ENCODE measurements at regions not wholly inside any gene's neighbourhood (a gene's known extent, or its start where the extent isn't known, plus 50 kb on each side); places are given as distances from the start of the nearest gene placed in this dataset.

DNA sequence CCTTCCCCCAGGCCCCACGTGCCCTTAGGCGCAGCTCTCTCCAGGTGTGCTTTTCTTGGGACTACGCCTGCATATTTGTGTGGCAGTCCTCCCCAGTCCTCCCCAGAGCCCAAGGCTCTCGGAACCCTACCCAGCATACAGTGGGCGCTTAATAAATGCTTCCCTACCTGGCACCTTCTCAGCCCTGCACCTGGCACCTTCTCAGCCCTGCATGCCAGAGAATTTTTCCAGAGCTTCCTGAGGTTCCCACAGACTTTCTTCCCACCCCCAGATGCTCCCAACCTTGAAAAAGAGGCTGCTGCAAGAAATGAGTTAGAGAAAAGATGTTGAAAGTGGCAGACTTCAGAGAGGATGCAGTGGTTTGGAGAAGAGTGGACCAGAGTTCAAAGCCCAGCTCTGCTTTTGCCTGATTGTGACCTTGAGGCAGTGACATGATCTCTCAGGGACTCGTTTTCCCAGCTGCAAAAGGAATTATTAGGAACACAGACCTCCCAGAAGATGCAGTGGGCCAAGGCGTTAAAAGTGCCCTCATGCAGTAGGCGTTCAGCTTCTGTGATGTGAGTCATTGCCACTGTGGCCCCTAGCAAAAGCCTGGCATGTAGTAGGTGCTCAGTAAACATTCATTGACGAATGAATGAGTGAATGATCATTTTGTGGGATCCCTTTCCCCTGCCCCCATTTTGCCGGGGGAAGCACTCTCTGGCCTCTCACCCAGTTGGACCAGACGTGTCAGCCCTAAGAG, 167.2 kb downstream of the PHETA1 start:
- DNase-seq (ENCODE audit: extremely low read depth, low read depth): no peak

DNA sequence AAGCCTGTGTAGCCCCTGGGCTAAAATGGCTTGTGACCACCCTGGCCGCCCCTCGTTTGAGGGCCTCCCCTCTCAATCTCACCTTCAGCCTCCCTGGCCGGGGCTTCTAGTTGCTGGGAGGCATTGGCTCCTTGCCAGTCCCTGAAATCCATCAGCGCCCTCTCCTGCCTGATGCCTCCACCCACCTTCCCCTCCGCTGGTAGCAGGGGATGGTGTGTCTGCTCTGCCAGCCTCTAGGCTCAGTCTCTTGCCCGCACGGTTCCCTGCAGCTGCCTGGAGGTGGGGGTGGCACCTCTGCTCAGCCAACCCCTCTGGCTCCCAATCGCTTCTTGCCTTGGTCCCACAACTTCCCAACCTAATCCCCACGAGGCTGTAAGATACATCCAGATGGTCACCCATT, 167.9 kb downstream of the PHETA1 start:
- no peak for DNase-seq (ENCODE audit: extremely low read depth, low read depth)

DNA sequence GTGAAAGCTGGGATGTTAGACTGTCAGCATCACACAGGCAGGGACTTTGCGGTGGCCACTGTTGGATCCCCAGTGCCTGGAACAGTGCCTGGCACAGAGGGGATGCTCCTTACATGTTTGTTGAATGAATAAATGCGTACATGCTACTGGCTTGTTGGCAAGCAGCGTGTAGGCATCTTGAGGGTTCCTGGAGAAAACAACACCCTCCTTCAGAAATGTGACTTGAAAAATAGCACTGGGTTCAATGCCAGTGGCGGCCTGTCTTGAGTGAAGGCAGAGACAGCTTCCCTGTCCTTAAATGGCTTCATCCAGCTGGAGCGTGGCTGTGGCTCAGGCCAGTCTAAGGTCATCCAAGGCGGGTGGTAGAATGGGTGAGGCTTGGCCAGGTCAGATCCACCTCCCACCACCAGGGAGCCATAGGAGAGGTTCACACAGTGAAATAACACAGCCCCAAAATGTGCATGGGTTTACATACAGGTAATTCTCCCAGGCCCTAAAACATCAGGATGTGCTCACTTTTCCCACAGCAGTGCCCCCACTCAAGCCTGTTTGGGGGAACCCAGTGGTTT, 171.4 kb downstream of the PHETA1 start:
- no peak for DNase-seq (ENCODE audit: extremely low read depth, low read depth)

DNA sequence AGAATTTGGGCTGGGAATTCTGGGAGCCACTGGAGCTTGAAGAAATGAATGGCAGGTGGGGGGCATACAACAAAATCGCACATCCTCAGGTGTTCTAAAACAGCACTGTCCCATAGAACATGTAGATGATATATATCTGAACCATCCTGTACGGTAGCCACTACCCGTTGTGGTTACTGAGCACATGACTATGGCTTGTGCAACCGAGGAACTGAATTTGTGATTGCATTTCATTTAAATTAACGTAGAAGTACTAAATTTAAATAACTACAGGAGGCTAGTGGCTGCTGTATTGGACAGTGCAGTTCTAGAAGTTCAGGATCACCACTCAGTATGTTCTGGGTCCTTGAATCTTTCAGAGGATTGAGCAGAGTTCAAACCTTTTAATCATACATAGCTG, 172.4 kb downstream of the PHETA1 start:
- DNase-seq (ENCODE audit: extremely low read depth, low read depth): no peak

DNA sequence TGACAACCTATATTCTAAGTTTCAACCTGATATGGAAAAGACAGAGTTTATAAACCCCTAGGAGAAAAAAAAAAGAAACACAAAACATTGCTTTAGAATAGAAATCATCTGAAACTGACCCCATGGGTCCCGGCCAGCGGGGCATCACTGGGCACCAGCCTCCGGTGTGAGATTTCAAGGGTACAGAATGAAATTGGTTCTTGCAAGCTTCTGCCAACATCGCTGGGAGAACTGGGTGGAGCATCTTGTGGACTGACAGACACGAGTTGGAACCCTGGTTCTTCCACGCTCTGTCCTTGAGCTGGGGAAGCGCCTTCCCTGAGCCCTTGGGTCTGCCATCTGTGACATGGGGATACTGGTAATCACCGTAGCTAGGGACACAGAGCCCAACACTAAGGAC, 173.6 kb downstream of the PHETA1 start:
- DNase-seq (ENCODE audit: extremely low read depth, low read depth): no peak

DNA sequence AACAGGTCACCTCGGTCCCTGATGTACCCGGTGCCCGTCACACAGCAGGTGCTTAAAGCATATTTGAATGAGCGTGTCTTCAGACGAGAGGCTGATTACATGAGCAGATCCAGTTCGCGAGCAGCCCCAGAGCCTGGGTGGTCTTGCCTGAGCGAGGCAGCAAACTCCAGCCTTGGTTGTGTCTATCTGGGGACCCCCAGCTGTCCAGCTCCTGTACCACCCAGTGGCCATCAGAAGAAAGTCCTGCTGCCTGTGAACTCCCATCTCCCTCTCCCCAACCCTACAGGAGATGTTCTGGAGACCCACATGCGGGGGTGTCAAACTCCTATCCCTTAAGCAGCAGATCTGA, 174.2 kb downstream of the PHETA1 start:
- no peak for DNase-seq (ENCODE audit: extremely low read depth, low read depth)

DNA sequence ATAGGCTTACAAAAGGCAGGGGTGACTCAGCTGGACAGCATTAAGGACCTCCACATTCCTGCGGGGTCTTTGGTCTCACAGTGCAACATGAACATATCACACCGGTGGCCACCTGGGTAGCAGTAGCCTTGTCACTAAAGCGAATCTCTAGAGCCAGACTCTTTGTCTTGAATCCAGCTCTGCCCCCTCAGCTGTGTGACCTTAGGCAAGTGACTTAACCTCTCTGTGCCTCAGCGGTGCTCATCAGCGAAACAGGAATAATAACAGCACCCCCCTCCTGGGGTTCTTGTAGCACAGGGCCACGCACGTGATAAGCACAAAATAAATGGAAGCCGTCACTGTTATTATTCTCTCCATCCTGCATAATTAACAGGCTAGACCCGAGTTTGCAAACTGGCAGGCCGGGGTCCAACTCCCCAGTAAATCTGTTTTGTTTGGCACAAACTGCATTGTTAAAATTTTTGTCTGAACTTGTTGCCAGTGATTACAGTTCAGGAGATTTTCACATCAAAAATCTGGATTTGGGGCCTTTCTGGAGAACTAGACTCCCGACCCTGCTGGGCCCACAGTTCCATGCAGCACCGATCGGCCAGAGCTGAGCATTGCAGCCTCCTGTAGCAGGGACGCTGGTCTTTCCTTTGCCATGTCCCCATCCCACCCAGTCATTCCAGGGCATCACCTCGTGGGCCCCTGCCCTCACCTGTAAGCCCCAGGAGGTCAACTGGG, 174.8 kb downstream of the PHETA1 start:
- DNase-seq (ENCODE audit: extremely low read depth, low read depth): no peak

DNA sequence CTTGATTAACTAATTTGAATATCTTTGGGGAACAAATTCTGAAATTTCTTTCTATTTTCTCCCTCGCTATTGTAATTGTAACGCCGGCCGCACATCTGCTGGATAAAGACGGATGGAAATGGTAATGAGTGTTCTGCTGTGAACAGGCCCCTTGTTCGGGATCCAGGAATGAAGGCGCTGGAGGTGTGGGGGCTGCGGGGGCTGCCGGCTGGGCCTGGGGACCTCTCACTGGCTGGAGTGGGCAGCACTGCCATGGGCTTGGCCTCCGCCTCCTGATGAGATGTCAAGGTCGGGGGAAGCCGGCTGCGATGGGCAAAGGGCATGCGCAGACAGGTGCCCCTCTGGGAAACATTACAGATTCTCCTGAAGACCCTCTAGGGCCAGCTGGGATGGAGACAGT, 175.4 kb downstream of the PHETA1 start:
- no peak for DNase-seq (ENCODE audit: extremely low read depth, low read depth)

DNA sequence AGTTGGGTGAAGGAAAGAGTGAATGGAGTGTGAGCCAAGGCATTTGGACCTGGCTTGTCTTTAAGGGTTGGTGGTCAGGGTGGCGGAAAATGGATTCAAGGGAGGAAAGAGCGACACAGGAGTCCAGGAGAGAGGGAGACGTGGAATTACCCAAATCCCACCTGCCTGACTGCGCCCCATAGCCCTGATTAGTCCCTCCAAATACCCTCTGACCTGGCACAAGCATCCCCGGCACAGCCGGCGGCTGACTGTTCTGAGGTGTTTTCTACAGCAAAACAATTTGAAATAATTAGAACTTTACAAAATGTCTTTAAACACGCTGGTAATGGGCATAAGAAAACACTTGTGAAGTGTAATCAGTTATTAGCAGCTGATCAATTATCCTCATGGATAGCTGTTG, 175.8 kb downstream of the PHETA1 start:
- no peak for DNase-seq (ENCODE audit: extremely low read depth, low read depth)

DNA sequence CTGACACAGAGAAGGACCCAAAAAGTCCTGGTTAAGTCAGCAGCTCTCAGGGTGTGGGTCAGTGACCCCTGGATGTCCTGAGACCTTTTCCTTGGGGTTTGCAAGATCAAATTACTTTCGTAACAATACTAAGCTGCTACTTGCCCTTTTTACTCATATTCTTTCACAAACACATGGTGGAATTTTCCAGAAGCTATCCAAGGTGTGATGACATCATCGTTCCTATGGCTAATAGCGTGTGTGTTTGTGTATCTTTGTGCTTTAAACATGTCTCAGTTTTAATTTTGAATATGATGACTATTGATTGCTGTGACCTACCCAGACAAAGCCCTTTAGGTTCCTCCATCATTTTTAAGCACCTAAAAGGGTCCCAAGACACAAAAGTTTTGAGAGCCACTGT, 176.2 kb downstream of the PHETA1 start:
- DNase-seq (ENCODE audit: extremely low read depth, low read depth): no peak

DNA sequence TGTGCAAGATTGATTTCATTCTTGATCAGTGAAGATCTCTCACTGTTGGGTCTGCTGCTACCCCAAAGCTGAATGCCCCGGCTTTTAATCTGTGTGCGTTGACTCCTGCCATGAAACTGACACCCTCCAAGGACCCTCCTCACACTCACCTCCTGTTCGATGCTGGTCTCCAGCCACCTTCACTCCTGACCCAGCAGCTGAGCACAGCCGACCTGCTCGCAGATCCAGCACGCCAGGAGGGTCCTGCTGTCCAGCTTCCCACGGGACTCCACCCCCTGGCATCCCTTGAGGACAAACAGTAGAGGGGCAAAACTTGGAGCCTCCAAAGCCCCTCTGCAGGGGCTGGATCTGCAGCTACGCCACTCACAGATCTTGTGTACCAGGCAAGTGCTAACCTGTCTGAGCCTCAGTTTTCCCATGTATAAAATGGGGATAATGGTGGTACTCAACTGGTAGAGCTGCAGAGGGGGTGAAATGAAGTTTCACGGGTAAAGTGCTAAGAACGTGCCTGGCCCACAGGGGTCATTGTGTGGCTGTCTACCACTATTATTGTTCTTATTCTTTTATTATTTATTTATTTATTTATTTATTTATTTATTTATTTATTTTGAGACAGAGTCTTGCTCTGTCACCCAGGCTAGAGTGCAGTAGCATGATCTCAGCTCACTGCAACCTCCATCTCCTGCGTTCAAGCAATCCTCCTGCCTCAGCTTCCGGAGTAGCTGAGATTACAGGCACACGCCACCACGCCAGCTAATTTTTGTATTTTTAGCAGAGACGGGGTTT, 178.0 kb downstream of the PHETA1 start:
- DNase-seq (ENCODE audit: extremely low read depth, low read depth): no peak

DNA sequence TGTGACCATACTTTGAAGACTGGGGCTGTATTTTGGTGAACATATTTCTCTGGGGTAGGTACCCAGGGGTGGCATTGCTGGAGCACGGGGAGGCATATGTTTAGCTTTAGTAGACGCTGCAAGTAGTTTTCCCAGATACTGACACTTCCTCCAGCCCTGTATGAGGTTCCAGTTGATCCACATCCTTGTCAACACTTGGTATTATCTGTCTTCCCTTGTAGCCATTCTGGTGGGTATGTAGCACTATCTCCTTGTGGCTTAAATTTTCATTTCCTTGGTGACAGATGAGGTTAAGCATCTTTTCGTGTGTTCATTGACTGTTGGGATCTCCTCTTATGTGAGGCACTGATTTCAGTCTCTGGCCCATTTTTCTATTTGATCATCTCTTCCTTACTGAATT, 179.1 kb downstream of the PHETA1 start:
- no peak for DNase-seq (ENCODE audit: extremely low read depth, low read depth)

DNA sequence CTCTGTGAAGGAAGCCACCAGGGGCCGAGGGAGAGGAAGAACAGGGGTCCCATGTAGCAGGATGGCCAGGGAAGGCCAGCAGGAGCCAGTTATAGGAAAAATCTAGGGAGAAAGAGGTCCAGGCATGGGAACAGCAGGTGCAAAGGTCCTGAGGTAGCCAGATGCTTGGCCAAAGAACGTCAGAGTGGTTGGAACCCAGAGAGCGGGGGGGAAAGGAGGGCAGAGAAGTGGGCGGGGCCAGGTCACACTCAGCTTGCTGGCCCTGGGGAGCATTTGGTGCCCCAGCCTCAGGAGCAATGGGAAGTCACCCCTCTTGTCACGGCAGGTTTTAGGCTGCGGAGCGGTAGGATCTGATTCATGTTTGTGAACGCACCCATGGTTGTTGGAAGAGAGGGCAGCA, 180.5 kb downstream of the PHETA1 start:
- DNase-seq (ENCODE audit: extremely low read depth, low read depth): no peak

DNA sequence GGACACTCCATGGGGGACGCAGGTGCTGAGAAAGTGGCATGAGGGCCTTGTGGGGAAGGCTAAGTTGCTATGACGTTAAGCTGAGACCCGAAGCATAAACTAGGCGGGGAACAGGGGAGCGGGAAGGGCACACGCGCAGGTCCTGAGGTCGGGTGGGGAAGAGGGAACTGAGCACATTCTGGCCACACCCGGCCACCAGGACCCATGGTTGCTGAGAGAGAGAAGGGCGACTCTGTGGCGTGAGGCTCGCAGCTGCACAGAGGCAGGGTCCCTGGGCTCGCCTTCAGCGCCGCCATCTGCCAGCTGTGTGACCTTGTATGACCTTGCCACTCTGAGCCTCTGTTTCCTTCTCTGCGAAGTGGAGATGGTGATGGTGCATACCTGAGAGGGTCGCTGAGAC, 182.5 kb downstream of the PHETA1 start:
- no peak for DNase-seq (ENCODE audit: extremely low read depth, low read depth)

DNA sequence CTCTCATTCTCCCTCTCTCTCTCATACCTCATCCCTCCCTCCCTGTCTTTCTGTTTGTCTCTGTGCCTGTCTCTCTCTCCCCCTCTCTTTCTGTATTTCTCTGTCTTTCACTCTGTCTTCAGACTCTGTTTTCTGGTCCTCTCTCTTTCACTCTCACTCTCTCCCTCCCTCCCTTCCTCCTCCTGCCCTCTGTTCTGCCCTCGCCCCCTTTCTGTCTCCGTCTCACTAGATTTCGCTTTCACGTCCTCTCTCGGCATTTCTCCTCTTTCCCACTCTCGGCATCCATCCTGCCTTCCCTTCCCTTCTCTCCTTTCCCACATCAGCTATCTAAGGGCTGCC, 183.0 kb downstream of the PHETA1 start:
- no peak for DNase-seq (ENCODE audit: extremely low read depth, low read depth)

DNA sequence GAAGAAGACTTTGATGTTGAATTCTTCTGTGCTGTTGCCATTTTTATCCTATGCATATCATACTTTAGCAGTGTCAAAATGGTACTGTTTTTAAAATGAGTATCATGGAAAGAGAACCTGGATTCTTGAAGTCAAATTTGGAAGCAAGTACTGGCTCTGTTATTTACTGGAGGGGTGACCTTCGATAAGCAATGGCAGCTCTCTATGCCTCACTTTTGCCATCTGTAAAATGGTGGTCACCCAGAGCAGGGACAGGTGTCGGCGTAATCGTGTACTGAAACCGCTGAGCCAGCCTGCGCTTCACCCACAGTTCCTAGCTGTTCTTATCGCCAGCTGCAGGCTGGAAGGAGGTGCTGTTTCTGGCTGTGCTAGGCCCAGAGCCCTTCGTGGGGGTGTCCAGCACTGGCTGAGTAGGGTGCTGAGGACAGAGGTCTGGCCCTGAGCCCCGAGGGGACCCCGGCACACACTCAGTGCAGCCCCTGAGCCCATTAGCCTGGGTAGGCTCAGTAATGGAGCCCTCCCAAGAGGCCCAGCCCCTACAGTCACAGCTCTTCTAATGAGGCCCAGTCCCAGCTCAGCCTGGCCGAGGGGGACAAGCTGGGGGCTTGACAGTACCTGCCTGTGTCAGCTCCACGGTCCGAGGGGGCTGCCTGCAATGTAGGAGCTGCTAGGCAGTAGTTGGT, 183.5 kb downstream of the PHETA1 start:
- no peak for DNase-seq (ENCODE audit: extremely low read depth, low read depth)

DNA sequence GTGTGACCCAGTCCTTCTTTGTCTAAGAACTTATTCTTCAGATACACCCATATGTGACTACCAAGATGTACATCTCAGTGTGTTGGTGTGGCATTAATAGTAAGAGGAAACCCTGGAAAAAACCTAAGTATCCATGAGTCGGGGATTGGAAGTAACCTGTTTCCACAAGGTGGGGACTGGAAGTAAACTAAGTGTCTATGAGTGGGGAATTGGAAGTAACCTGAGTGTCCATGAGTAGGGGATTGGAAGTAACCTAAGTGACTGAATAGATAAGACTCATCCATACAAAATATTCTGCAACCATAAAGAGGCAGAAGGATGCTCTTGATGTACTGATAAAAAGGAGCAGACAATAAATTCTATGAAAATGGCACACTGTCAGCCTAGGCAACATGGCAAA, 184.7 kb downstream of the PHETA1 start:
- no peak for DNase-seq (ENCODE audit: extremely low read depth, low read depth)

DNA sequence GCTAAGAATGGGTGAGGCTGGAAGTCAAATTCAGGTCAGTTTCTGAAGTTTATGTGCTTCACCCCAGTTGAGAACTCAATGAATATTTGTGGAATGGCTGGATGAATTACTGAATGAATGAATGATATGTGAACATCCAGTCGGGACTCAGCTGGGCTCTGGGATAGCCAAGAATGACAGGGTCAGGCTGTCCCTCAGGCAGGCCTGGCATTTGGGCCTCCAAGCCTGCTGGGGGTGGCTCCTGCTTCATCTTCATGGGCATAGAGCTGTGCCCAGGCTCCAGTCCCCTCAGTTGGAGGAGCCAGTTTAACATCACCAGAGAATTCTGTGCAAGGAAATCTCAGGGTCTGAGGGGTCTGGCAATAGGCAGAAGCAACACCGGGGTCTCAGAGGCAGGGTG, 185.8 kb downstream of the PHETA1 start:
- no peak for DNase-seq (ENCODE audit: extremely low read depth, low read depth)

DNA sequence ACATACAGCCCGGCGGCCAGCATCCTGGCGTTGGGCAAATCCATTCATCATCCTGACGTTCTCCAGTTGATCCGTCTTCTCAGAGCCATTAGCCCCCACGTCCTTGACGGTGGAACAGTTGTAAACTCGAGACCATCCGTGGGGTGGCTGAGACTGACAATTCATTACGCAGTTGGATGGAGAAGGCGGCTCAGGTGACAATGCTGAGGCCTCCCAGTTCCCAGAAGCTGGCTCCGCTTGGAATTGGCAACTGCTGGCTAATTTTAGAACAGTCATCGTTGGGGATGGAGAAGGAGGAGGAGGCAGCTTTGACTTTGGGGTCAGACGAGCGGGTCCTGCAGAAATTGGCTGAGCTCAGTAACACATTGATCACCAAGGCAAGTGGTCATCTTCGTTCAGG, 186.5 kb downstream of the PHETA1 start:
- DNase-seq (ENCODE audit: extremely low read depth, low read depth): no peak

DNA sequence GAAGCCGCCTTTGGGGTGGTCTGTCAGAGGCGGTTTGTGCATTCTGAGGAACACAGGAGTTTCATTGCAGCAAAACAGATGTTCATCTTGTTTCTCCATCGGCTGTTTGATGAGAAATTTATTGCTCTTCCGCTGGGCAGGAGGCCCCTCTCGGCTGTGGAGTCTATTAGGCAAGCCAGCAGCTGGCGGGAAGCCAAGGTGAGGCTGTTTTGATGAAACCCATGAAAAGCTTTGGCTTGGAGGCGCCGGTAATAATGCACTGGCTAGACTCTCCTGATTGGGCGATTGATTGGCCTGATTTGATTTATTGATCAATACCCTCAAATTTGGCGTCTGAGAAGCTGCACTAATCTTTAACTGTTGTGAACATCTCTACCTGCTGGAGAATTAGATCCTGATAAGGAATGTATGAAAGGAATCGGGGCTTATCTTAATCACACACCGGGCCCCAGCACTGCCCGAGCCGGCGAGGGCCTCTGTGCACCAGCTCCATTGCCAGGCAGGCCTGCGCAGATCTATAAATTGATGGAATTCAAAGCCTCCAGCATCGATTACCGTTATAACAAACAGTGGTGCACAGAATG, 187.7 kb downstream of the PHETA1 start:
- DNase-seq (ENCODE audit: extremely low read depth, low read depth): no peak
